H54 (cell line): ENCODE measurements at regions not wholly inside any gene's neighbourhood (a gene's known extent, or its start where the extent isn't known, plus 50 kb on each side); places are given as distances from the start of the nearest gene placed in this dataset.

Experiments used
- DNase-seq: peaks from one replicate; pipeline ENCODE4 v3.0.0; 2011; ENCODE audit warnings: low spot score, mixed read lengths; ENCODE audit not compliant: insufficient read length
- FAIRE-seq: peaks from 3 replicates; lab custom pipeline; 2011; peaks lifted over from hg19 to GRCh38; lab: Jason Lieb, UNC
- POLR2A ChIP-seq: IDR thresholded peaks from 2 replicates; pipeline ENCODE4 v1.6.1; 2011; ENCODE audit warnings: low read depth, mild to moderate bottlenecking, low read length

DNA sequence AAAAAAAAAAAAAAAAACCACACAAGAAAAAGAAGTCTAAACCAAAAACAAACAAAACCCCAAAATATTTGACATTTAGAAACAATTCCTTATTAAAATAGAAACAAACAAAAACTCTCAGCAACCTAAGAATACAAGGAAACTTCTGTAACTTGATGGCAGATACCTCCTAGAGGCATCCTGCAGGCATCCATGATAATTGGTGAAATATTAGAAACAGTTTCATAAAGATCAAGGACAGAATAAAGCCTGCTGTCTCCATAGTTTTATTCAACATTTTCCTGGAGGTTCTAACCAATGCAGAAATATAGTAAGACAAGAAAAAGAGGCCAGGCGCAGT, 63.0 kb upstream of the TRPM1 start:
- DNase-seq (no peak), FAIRE-seq (no peak)
- TF ChIP-seq POLR2A = no peak

GRCh38 chr15:31169558-31169957, 68.0 kb upstream of the TRPM1 start:
- no peak for FAIRE-seq
- no peak for TF ChIP-seq POLR2A
- no peak for DNase-seq

DNA sequence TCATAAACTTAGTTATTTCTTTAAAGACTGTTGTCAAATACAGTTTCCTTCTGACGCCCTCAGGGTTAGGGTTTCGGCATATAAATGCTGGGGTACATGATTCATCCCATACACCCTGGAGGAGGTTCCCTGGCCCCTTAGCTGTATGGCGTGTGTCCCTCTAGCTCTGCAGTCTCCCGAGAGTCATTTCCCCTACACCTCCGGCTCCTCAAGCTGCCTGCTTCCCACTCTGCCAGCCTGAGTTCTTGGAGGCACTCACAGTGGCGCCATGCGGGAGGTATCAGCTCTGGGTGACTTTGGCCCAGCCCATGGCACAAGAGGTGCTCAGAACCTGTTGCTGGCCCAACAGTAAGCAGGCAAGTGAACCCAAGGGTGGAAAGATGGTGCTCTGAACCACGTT, 70.2 kb upstream of the TRPM1 start:
- TF ChIP-seq POLR2A = no peak
- DNase-seq (no peak), FAIRE-seq (no peak)

DNA sequence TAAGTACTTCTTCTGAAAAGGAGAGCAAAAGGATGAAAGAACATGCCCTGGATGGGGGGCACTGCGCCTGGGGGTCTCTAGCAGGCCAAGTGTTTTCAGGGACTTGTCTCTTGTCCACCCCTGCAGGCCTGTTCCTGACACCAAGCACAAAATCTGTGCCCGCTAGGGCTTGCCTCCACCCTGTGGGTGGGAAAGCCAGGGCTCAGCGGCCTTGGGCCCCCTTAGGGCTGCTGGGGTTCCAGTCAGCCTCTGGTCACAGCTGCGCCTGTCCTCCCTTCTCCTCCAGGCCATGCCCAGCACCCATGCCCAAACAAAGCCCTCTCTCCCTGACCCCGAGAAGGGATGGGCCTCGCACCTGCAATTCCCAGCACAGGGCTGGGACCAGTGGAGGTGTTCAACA, 71.1 kb upstream of the TRPM1 start:
- TF ChIP-seq POLR2A = no peak
- FAIRE-seq (no peak), DNase-seq (no peak)

DNA sequence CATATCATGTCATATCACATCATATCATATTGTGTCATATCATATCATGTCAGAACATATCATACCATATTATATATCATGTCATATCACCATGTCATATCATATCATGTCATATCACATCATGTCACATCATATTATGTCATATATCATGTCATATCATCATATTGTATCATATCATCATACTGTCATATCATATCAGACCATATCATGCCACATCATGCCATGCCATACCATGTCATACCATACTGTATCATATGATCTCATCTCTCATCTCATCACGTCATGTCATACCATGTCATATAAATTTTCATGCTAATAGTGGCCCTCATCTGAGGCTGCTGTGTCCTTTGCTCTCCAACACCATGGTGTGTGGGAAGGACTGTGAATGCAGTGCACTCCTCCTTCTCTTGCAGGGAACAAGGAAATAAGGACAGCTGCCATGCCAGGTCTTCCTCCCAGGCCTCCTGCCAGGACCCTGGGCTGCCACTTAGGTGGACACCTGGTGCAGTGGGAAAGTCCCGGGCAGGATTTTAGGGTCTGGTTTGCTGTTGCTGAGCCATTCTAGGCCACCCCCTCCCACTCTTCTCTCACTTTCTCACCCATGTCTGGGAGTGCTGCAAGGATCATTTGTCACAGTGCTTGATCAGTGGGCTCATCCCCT, 72.4 kb upstream of the TRPM1 start:
- no peak for TF ChIP-seq POLR2A
- FAIRE-seq = no peak
- DNase-seq = no peak

DNA sequence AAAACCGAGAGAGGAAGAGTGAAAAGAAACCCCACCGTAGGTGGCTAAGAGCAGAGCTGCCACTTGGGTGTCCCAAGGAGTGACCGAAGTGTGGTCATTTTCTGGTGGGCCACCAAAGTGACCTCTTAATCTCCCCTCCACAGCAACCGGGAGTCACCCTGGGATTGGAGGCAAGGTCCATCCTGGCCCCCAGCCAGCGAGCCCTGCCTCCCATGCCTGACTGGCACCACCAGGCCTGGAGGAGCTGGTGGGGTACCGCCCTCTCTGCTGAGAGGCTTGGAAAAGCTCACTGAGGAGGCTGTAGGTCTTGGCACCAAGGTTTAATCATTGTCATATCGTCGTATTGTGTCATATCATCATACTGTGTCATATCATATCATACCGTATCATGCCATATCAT, 74.0 kb upstream of the TRPM1 start:
- DNase-seq (no peak), FAIRE-seq (no peak)
- no peak for TF ChIP-seq POLR2A

DNA sequence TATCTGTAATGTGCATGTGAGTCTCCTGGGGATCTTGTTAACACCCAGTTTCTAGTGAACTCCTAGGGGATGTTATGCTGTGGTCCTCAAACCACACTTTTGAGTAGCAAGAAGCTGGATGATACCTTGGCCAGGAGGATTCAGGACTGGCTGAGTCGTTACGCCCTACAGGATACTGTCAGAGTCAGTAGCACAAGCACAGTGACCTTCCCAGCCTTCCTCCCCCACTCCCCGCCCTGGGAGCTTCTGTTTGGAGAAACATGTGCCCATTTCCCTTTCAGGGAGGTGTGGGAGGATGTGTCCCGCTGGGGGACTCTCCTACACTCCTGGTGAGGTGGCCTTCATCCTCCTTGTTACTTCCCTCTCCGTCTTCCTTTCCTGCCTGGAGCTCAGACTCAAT, 76.4 kb upstream of the TRPM1 start:
- no peak for TF ChIP-seq POLR2A
- DNase-seq = no peak
- no peak for FAIRE-seq

GRCh38 chr15:31178705-31179104, 77.2 kb upstream of the TRPM1 start:
- FAIRE-seq = no peak
- no peak for DNase-seq
- no peak for TF ChIP-seq POLR2A

DNA sequence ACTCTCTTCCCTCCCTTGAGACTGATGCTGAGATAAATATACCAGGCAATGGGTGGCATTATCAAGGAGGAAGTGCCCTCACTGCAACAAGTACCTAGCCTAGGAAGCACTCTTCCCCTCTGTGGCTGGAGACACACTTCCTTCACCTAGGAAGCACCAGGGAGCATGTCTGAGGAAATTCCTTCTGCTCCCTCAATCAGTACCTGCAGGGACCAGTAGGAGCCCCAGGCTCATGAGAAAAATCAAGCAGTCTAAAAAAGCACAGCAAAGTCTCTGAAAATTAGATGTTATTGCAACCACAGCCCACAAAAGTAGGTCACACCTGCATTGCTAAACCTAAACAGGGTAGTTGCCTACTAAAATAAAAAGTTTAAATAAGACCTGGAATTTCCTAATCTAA, 78.2 kb upstream of the TRPM1 start:
- FAIRE-seq (no peak), DNase-seq (no peak)
- TF ChIP-seq POLR2A = no peak

GRCh38 chr15:31193291-31193690, 91.8 kb upstream of the TRPM1 start:
- TF ChIP-seq POLR2A = no peak
- FAIRE-seq = no peak
- no peak for DNase-seq

- FAIRE-seq = no peak
- no peak for TF ChIP-seq POLR2A
- no peak for DNase-seq
Observed at GRCh38 chr15:31195871-31196270, 94.3 kb upstream of the TRPM1 start.

- peak; percentile 30 for DNase-seq
- no peak for FAIRE-seq
- TF ChIP-seq POLR2A = no peak
Observed at GRCh38 chr15:31197497-31198414, 96.2 kb upstream of the TRPM1 start.

GRCh38 chr15:31200735-31201151, 99.2 kb upstream of the TRPM1 start:
- FAIRE-seq = no peak
- TF ChIP-seq POLR2A = no peak
- no peak for DNase-seq

DNA sequence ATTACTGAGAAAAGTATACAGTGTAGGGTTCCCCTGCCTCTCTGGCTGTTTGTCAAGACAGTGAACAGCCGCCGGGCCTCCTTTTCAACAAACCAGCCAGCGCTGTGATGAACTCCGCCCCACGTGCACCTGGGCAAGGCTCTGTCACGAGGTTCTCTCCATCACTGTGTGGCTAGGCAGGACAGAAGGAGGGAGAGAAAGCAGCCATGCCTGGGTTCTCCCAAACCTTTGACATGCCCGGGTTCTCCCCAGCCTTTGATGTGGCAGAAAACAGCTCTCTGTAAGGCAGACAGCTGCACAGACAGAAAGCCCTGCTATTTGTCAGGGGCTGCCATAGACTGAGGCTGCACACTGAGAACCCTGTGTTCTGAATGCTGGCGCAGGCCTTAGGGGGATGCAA, 101.4 kb upstream of the TRPM1 start:
- DNase-seq (no peak), FAIRE-seq (no peak)
- no peak for TF ChIP-seq POLR2A

DNA sequence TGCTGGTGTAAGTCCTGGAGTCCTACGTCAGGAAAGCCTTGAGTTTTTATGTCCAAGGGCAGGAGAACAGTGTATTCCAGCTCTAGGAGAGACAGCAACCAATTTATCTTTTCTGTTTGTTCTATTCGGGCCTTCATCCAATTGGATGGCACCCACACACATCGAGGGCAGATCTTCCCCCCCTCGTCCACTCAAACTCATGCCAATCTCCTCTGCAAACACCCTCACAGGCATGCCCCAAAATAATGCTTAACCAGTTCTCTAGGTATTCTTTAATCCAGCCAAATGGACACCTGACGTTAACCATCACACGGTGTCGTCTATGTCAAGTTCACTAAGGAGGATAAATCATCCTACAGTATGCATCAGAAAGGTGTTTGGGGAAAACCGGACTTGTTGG, 102.5 kb upstream of the TRPM1 start:
- DNase-seq (no peak), FAIRE-seq (no peak)
- no peak for TF ChIP-seq POLR2A
